GM23338 (cell line): ENCODE measurements at regions not wholly inside any gene's neighbourhood (a gene's known extent, or its start where the extent isn't known, plus 50 kb on each side); places are given as distances from the start of the nearest gene placed in this dataset.

ENCODE experiments used
- CREB1 ChIP-seq: fragments of 250-450 bp; sonication (Bioruptor Pico); IDR thresholded peaks from 2 replicates; pipeline ENCODE4 v1.5.0; 2020; ENCODE audit warnings: low read depth, mild to moderate bottlenecking, moderate library complexity
- EZH2 ChIP-seq: fragments of 200-600 bp; sonication (generic); IDR thresholded peaks from one replicate; pipeline ENCODE4 v1.8.0; 2017; ENCODE audit warnings: antibody characterized with exemption, mild to moderate bottlenecking, low read depth; ENCODE audit not compliant: unreplicated experiment
- POLR2AphosphoS5 ChIP-seq: IDR thresholded peaks from 2 replicates; pipeline ENCODE4 v1.6.1; 2016; ENCODE audit warnings: antibody characterized with exemption, low read depth
- ZNF114 ChIP-seq: fragments of 250-450 bp; sonication (Bioruptor Pico); IDR thresholded peaks from 2 replicates; pipeline ENCODE4 v1.5.0; 2020; ENCODE audit warnings: mild to moderate bottlenecking, moderate library complexity
- TF ChIP-seq, protein P1 (sequence below), 2 experiments: fragments of 200-600 bp in 1 of 2; sonication (generic) in 1 of 2; conservative IDR thresholded peaks; 2 replicates each; pipeline versions ENCODE4 v1.5.1 to v1.6.1; 2016 to 2017; ENCODE audit warnings: antibody characterized with exemption in 2 of 2, low read depth in 2 of 2, mild to moderate bottlenecking in 2 of 2, moderate library complexity in 1 of 2
- TF ChIP-seq, protein P2 (sequence below): fragments of 250-450 bp; sonication (Bioruptor Pico); IDR thresholded peaks from 2 replicates; pipeline ENCODE4 v1.5.0; 2020; ENCODE audit warnings: mild to moderate bottlenecking, moderate library complexity
- TF ChIP-seq, protein P3 (sequence below): IDR thresholded peaks from one replicate; pipeline ENCODE4 v1.6.1; 2018; ENCODE audit warnings: antibody characterized with exemption; ENCODE audit not compliant: unreplicated experiment

DNA sequence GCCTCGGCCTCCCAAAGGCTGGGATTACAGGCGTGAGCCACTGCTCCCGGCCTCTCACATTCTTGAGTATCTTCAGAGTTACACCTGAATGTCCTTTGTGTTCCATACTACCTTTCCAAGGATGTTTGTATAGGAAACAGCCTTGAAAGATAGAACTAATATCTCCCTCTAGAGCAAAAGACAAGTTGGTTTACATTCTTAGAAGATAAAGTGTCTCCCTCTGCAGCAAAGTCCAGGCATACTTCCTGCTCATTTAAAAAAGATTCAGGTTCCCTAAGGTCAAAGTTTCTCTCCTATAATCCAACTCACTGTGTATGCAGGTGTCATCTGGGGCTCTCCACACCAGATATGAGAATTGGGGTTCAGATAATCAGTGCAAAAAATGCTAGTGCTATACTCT lies 224.4 kb downstream of the TPBG start:
- TF ChIP-seq EZH2 (no peak), CREB1 (CRISPR knock-in tag) (no peak), ZNF114 (no peak), POLR2AphosphoS5 (no peak)
- TF ChIP-seq, protein P1, sequence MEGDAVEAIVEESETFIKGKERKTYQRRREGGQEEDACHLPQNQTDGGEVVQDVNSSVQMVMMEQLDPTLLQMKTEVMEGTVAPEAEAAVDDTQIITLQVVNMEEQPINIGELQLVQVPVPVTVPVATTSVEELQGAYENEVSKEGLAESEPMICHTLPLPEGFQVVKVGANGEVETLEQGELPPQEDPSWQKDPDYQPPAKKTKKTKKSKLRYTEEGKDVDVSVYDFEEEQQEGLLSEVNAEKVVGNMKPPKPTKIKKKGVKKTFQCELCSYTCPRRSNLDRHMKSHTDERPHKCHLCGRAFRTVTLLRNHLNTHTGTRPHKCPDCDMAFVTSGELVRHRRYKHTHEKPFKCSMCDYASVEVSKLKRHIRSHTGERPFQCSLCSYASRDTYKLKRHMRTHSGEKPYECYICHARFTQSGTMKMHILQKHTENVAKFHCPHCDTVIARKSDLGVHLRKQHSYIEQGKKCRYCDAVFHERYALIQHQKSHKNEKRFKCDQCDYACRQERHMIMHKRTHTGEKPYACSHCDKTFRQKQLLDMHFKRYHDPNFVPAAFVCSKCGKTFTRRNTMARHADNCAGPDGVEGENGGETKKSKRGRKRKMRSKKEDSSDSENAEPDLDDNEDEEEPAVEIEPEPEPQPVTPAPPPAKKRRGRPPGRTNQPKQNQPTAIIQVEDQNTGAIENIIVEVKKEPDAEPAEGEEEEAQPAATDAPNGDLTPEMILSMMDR (conservative IDR thresholded peaks at IDR 0.05; ENCODE audit: low read depth in 2 of 2): no peak
- TF ChIP-seq, protein P2, sequence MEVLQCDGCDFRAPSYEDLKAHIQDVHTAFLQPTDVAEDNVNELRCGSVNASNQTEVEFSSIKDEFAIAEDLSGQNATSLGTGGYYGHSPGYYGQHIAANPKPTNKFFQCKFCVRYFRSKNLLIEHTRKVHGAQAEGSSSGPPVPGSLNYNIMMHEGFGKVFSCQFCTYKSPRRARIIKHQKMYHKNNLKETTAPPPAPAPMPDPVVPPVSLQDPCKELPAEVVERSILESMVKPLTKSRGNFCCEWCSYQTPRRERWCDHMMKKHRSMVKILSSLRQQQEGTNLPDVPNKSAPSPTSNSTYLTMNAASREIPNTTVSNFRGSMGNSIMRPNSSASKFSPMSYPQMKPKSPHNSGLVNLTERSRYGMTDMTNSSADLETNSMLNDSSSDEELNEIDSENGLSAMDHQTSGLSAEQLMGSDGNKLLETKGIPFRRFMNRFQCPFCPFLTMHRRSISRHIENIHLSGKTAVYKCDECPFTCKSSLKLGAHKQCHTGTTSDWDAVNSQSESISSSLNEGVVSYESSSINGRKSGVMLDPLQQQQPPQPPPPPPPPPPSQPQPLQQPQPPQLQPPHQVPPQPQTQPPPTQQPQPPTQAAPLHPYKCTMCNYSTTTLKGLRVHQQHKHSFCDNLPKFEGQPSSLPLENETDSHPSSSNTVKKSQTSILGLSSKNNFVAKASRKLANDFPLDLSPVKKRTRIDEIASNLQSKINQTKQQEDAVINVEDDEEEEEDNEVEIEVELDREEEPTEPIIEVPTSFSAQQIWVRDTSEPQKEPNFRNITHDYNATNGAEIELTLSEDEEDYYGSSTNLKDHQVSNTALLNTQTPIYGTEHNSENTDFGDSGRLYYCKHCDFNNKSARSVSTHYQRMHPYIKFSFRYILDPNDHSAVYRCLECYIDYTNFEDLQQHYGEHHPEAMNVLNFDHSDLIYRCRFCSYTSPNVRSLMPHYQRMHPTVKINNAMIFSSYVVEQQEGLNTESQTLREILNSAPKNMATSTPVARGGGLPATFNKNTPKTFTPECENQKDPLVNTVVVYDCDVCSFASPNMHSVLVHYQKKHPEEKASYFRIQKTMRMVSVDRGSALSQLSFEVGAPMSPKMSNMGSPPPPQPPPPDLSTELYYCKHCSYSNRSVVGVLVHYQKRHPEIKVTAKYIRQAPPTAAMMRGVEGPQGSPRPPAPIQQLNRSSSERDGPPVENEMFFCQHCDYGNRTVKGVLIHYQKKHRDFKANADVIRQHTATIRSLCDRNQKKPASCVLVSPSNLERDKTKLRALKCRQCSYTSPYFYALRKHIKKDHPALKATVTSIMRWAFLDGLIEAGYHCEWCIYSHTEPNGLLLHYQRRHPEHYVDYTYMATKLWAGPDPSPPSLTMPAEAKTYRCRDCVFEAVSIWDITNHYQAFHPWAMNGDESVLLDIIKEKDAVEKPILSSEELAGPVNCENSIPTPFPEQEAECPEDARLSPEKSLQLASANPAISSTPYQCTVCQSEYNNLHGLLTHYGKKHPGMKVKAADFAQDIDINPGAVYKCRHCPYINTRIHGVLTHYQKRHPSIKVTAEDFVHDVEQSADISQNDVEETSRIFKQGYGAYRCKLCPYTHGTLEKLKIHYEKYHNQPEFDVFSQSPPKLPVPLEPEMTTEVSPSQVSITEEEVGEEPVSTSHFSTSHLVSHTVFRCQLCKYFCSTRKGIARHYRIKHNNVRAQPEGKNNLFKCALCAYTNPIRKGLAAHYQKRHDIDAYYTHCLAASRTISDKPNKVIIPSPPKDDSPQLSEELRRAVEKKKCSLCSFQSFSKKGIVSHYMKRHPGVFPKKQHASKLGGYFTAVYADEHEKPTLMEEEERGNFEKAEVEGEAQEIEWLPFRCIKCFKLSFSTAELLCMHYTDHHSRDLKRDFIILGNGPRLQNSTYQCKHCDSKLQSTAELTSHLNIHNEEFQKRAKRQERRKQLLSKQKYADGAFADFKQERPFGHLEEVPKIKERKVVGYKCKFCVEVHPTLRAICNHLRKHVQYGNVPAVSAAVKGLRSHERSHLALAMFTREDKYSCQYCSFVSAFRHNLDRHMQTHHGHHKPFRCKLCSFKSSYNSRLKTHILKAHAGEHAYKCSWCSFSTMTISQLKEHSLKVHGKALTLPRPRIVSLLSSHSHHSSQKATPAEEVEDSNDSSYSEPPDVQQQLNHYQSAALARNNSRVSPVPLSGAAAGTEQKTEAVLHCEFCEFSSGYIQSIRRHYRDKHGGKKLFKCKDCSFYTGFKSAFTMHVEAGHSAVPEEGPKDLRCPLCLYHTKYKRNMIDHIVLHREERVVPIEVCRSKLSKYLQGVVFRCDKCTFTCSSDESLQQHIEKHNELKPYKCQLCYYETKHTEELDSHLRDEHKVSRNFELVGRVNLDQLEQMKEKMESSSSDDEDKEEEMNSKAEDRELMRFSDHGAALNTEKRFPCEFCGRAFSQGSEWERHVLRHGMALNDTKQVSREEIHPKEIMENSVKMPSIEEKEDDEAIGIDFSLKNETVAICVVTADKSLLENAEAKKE: no peak
- TF ChIP-seq, protein P3, sequence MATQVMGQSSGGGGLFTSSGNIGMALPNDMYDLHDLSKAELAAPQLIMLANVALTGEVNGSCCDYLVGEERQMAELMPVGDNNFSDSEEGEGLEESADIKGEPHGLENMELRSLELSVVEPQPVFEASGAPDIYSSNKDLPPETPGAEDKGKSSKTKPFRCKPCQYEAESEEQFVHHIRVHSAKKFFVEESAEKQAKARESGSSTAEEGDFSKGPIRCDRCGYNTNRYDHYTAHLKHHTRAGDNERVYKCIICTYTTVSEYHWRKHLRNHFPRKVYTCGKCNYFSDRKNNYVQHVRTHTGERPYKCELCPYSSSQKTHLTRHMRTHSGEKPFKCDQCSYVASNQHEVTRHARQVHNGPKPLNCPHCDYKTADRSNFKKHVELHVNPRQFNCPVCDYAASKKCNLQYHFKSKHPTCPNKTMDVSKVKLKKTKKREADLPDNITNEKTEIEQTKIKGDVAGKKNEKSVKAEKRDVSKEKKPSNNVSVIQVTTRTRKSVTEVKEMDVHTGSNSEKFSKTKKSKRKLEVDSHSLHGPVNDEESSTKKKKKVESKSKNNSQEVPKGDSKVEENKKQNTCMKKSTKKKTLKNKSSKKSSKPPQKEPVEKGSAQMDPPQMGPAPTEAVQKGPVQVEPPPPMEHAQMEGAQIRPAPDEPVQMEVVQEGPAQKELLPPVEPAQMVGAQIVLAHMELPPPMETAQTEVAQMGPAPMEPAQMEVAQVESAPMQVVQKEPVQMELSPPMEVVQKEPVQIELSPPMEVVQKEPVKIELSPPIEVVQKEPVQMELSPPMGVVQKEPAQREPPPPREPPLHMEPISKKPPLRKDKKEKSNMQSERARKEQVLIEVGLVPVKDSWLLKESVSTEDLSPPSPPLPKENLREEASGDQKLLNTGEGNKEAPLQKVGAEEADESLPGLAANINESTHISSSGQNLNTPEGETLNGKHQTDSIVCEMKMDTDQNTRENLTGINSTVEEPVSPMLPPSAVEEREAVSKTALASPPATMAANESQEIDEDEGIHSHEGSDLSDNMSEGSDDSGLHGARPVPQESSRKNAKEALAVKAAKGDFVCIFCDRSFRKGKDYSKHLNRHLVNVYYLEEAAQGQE: no peak
